ENCODE measurements at regions not wholly inside any gene's neighbourhood (a gene's known extent, or its start where the extent isn't known, plus 50 kb on each side); places are given as distances from the start of the nearest gene placed in this dataset.

GRCh38 chr16:74076568-74076967 lies 220.0 kb upstream of the PSMD7 start:
- no peak for TF ChIP-seq CTCF (IDR thresholded peaks at IDR 0.05 in 2 of 3, conservative IDR thresholded peaks at IDR 0.05 in 1 of 3; ENCODE audit: borderline replicate concordance in 1 of 3, insufficient read depth in 1 of 3, low read depth in 2 of 3, low read length in 2 of 3)
- no peak for TF ChIP-seq POLR2A (IDR thresholded peaks at IDR 0.05; ENCODE audit: borderline replicate concordance, extremely low read depth, insufficient read depth, insufficient read length)
- TF ChIP-seq YY1 (IDR thresholded peaks at IDR 0.05; ENCODE audit: extremely low read depth, insufficient replicate concordance, low read depth, low read length), result no peak
- no peak for TF ChIP-seq CEBPB (IDR thresholded peaks at IDR 0.05; ENCODE audit: low read depth)
- TF ChIP-seq EGR1 (IDR thresholded peaks at IDR 0.05; ENCODE audit: low read depth), result no peak
- no peak for TF ChIP-seq REST (IDR thresholded peaks at IDR 0.05; ENCODE audit: low read depth)
